GM19043 (cell line): ENCODE measurements at regions not wholly inside any gene's neighbourhood (a gene's known extent, or its start where the extent isn't known, plus 50 kb on each side); places are given as distances from the start of the nearest gene placed in this dataset.

Experiments used
- ATAC-seq: cut with Tn5 transposase; IDR thresholded peaks from one replicate; pipeline ENCODE4 v1.9.1; 2021; ENCODE audit warnings: low read depth; ENCODE audit not compliant: unreplicated experiment

DNA sequence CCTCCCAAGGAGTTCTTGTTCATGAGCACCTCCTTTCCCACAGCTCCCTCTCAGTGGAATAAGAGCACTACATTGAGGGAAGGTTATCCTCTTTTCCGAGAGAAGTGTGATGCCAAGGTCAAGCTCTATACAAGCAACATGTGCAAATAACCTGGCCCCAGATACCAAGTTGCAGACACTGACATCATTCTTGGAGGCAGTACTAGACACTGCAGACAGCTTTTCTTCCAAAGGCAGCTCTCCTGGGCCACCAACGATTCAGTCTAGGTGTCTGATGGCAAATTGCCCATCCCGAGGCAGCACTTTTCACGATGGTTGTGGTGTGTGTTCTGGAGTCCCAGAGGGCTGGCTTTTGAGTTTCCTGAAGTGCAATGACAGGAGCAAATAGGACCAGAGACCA lies 384.9 kb downstream of the TLL1 start:
- no peak for ATAC-seq

- ATAC-seq = no peak
These were observed 386.0 kb downstream of the TLL1 start for GRCh38 chr4:166259081-166259480.

DNA sequence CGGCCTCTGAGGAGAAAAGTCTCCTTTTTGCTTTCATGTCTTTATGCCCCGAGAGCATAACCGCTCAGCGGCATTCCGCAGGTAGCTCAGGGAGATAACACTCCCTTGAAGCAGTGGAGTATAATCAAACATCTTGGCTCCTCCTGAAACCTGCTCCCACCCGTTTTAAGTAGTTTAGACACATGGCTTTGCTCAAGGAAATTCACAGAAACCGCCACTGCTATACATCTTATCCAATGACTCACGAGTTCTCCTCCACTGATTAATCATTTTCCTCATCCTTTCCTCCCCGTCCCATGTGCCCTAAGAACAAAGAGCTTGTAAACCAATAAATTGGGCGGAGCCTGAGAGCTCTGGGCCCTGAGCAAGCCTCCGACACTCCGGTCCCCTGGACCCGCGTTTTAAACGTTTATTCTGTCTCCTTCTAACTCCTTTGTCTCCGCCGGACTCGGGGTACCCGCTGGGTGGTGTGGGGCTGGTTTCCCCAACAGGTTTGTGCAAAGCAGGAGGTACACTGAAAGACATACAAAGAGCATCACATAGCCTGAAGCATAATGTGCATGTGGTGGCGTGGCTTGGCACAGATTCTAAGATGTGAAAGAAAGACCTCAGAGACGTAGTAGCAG lies 401.2 kb downstream of the TLL1 start:
- no peak for ATAC-seq

GRCh38 chr4:166274775-166275174 lies 401.7 kb downstream of the TLL1 start:
- no peak for ATAC-seq

DNA sequence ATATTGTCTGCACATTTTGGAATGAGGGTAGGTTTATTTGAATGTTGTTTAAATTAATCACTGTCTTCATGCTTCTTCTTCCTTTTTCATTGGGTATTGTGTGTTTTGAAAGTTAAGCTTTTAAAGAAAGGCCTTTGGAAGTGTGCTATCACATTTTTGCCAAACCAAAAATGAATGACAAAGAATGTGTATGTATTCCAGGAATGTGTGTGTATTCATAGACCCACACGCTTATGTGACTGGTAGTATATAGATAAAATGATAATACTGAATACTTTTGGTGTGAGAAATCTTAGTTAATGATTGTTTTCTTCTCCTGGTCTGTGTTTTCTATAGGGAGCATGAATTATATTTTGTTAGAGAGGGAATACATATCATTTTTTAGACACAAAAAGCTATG lies 404.4 kb downstream of the TLL1 start:
- no peak for ATAC-seq

GRCh38 chr4:166277853-166278252 lies 404.8 kb downstream of the TLL1 start:
- no peak for ATAC-seq

GRCh38 chr4:166279261-166279660 lies 406.2 kb downstream of the TLL1 start:
- ATAC-seq = no peak

DNA sequence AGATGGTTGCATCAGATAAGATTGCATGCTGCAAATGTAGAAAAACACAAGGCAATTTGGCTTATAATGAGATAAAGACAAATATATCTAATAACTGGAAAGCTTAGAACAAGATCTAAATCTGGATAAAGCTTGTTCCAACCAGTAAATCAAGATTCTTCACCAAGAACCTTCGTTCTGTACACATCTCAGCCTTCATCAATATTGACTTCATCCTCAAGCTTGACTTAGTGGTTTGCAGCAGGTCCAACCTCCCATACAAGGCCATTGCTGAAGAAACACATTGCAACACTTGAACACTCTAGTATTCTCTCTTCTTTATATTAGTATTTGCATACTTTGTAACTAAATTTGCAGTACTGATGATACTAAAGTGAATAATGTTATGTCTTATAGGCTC lies 407.6 kb downstream of the TLL1 start:
- ATAC-seq = no peak

DNA sequence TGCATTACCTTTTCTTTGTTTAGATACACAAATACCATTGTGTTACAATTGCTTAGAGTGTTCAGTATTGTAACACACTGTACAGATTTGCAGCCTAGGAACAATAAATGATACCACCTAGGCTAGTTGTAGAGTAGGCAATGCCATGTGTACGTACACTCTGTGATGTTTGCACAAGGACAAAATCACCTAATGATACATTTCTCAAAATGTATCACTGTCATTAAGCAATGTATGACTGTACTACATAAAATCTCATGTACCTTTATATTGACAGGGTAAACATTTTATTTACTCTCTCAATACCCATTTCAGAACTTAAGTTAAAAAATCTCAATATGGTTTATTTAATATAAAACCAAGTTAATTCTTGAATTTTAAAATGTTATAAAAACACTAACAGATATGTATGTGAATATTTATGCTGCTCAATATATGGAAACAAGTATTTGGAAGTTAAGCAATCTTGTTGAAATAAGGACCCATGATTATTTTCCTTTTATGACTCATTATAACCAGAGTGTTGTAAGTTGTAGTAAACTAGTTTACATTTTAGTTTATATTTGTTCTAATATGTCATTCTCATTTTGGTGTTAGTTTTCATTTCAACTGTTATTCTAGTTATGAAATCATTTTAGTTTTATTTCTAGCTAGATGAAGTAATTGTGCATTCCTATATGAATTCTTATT lies 409.2 kb downstream of the TLL1 start:
- ATAC-seq = no peak

GRCh38 chr4:166284221-166284620 lies 411.2 kb downstream of the TLL1 start:
- ATAC-seq = no peak

DNA sequence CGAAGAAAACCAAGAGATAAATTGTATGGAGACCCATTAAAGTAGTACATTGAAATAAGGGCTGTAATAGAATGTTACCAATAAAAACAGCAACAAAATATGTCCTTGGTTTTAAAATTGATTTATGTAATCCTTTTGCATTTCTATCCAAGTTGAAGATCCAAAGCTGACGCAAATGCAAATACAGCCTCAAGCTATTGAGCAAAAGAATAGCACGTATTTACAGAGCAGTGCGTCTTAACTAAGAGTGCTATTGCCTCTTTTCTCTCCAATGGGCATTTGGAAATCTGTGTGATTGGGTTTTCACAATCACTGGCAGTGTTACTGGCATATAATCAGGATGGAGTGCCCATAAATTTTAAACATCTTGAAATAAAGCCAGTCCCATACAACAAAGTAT lies 417.4 kb downstream of the TLL1 start:
- no peak for ATAC-seq

DNA sequence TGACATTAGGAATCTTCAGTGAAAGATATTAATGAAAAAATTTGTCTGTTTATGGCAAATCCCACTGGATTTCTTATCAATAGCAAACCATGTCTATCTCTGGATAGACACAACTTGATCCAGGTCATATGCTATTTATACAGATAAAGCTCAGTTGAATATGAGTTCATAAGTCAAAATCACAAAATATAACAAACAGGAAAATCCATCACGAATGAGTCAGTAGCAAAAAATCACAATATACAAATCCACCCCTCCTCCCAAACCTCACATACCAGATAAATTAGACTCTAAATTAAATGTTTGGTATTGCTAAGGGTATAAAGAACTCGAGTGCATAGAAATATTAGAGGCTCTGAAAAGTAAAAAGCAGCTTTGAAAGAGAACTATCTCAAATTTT lies 420.5 kb downstream of the TLL1 start:
- no peak for ATAC-seq

DNA sequence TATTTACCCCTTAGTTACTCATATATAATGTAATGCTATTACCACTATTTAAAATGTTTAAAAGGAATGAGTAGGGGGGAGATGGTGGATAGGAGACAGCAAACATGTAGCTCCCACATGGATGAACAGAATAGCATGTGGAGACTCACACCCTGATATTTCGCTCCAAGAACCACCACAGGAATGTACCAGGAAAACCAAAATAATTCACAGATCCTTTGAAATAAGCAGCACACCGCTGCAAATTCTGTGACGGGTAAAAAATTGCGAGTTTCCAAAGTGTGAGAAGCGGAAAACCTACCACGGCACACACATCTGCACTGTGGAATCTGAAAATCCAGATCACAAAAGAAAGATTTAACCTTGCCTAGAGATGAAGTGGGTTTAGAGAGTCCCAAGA lies 428.2 kb downstream of the TLL1 start:
- no peak for ATAC-seq

- no peak for ATAC-seq
These were observed 435.6 kb downstream of the TLL1 start for GRCh38 chr4:166308647-166309046.

DNA sequence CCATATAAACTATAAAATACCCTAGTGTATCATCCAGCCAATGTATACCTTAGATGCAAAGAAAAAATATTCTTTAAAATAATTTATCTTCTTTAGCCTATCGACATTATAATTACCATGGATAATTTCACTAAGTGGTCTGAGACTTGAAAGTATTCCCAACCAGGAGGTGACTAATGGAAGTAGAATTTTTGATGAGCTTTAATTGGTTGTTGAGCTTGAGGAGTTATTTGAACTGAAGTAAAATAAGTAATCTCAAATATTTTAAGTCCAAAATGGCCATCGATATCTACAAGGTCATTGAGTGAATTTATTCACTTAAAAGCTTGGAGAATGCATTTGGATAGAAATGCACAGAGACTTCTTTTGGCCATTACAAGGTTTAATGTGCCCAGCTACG lies 436.2 kb downstream of the TLL1 start:
- no peak for ATAC-seq

GRCh38 chr4:166311169-166311568 lies 438.1 kb downstream of the TLL1 start:
- no peak for ATAC-seq

DNA sequence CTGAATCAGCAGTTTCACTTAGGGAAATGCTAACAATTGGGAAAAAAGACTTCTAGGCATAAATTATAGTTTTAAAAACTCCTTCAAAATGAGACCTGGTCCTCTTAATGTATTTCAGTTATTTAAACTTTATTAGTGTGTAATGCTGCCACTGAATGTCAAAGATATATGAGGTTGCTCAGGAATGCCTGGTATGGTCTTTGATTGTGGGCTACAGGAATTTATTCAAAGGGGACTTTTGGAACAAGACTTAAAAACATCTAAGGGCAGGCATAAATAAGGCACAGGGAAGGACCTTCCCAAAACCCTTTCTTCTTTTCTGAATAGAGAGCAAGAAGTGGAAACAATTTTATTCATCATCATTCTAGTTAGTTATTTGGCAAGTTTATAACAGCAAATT lies 439.1 kb downstream of the TLL1 start:
- ATAC-seq = no peak

DNA sequence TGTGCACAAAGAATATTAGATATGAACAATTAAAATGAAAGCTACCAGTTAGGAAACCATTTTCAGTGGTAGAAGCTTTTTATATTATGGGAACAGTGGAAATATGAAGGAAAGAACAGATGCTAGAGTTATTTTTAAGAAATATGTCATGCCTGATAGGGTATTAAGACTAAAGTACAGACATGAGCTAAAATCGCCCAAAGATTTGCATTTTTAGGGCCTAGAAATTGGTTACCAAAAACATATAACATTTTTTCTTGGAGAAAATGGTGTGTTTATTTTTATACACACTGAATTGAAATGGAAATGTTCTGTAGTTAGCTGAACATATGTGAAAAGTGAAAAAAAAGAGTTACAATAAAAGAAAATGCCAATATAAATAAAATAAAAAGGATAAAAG lies 441.9 kb downstream of the TLL1 start:
- ATAC-seq = no peak

- ATAC-seq = no peak
These were observed 442.9 kb downstream of the TLL1 start for GRCh38 chr4:166315721-166316467.

GRCh38 chr4:166318810-166319525 lies 445.9 kb downstream of the TLL1 start:
- no peak for ATAC-seq

DNA sequence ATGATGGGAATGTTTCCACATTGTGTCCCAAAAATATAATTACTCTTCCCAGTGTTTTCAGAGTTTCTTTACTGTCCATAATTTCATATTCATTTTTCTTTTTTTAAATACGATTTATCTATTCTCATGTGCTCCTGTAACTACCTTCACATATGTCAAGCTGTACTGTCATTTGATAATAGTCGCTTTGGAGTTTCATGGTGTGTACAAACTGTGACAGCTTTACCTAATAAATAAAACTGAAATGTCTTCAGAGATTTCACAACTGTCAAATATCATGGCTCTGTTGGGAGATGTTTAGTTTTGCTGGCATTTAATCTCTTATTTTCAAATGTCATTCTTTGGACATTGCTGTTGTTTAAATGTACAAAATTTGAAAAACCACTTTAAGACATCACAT lies 450.2 kb downstream of the TLL1 start:
- no peak for ATAC-seq
